ENCODE measurements at regions not wholly inside any gene's neighbourhood (a gene's known extent, or its start where the extent isn't known, plus 50 kb on each side); places are given as distances from the start of the nearest gene placed in this dataset.
"Not testable (repeated sequence)": the region's sequence is repeated elsewhere in the genome, so short reads cannot be mapped to it uniquely, and the experiment has no call there.

DNA sequence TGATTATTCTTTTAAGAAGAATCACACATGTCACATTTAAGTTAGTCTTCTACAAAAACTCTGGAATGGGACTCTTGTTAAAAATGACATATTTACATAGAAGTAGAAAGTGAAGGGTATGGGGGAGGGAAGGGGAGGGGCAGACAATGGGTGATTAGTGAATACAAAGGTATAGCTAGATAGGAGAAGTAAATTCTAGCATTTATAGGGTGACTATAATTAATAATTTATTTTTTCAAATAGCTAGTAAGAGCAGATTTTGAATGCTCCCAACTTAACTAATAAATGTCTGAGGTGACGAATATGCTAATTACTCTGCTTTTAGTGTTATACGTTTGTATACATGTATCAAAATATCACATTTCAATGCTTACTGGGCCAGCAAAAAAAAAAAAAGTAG, 59.4 kb downstream of the BLTP3B start:
- Histone ChIP-seq H3K9me3 (no peaks in the 10 kb centered on the region), H3K4me3 (no peak overlapping the region), H3K4me1 (no peaks in the 10 kb centered on the region), H3K27me3 (no peaks in the 10 kb centered on the region), H3K27ac (replicated peaks in 1 of 4) (no peak overlapping the region), H3K36me3 (peaks cover 5 to 79% (median 60%) of the 10 kb centered on the region in 4 donors)
- 98% methylated on average over 2 of the region's 2 CpGs for WGBS
- intact Hi-C loops (cut with DNase I) = no loop called here
- no peak for DNase-seq (ENCODE audit: extremely low spot score)
- TF ChIP-seq EP300 (IDR thresholded peaks at IDR 0.05) (no peak), POLR2AphosphoS5 (IDR thresholded peaks at IDR 0.05) (no peak), POLR2A (IDR thresholded peaks at IDR 0.05; ENCODE audit: low read depth) (no peak)
- TF ChIP-seq, protein P1, sequence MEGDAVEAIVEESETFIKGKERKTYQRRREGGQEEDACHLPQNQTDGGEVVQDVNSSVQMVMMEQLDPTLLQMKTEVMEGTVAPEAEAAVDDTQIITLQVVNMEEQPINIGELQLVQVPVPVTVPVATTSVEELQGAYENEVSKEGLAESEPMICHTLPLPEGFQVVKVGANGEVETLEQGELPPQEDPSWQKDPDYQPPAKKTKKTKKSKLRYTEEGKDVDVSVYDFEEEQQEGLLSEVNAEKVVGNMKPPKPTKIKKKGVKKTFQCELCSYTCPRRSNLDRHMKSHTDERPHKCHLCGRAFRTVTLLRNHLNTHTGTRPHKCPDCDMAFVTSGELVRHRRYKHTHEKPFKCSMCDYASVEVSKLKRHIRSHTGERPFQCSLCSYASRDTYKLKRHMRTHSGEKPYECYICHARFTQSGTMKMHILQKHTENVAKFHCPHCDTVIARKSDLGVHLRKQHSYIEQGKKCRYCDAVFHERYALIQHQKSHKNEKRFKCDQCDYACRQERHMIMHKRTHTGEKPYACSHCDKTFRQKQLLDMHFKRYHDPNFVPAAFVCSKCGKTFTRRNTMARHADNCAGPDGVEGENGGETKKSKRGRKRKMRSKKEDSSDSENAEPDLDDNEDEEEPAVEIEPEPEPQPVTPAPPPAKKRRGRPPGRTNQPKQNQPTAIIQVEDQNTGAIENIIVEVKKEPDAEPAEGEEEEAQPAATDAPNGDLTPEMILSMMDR (IDR thresholded peaks at IDR 0.05) = no peak

DNA sequence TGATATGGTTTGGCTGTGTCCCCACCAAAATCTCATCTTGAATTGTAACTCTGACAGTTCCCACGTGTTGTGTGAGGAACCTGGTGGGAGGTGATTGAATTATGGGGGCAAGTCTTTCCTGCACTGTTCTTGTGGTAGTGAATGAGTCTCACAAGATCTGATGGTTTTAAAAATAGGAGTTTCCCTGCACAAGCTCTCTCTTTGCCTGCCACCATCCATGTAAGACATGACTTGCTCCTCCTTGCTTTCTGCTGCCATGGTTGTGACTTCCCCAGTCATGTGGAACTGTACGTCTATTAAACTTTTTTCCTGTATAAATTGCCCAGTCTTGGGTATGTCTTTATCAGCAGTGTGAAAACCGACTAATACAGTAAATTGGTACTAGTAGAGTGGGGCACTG, 63.9 kb downstream of the BLTP3B start:
- H3K4me3 ChIP-seq; H3K27ac ChIP-seq (replicated peaks in 1 of 4); intact Hi-C loops (cut with DNase I); H3K4me1 ChIP-seq; H3K9me3 ChIP-seq; H3K27me3 ChIP-seq; DNase-seq (ENCODE audit: extremely low spot score): not testable (repeated sequence)
- H3K36me3 ChIP-seq = peaks cover 3 to 60% (median 49%) of the 10 kb centered on the region in 4 donors
- 96% methylated on average over 3 of the region's 3 CpGs for WGBS

DNA sequence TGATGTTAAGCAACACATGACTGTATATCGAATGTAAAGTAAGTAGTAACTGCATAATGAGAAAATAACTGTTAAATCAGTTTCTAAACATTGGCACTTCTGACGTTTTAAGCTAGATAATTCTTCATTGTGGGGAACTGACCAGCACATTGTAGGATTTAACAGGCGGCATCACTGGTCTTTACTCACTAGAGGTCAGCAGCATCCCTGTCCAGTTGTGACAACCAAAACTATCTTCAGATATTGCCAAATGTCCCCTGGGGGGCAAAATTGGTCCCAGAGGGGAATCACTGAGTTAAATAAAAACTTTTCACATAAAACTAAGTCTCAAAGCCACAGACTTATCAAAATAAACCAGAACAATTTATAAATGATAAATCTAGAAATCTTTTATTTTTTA, 65.3 kb downstream of the BLTP3B start:
- WGBS = 78% methylated on average over 3 of the region's 3 CpGs
- DNase-seq (ENCODE audit: extremely low spot score) = no peak
- H3K36me3 ChIP-seq = peaks cover 0 to 52% (median 36%) of the 10 kb centered on the region in 4 donors
- no peak overlapping the region for H3K27ac ChIP-seq (replicated peaks in 1 of 4)
- intact Hi-C loops (cut with DNase I) = no loop called here
- no peaks in the 10 kb centered on the region for H3K27me3 ChIP-seq
- no peaks in the 10 kb centered on the region for H3K9me3 ChIP-seq
- H3K4me3 ChIP-seq = no peak overlapping the region
- no peaks in the 10 kb centered on the region for H3K4me1 ChIP-seq
- TF ChIP-seq POLR2A (IDR thresholded peaks at IDR 0.05; ENCODE audit: low read depth) = no peak
- TF ChIP-seq, protein P1 (IDR thresholded peaks at IDR 0.05) = peak in 1 of 3 experiments; percentile 17

DNA sequence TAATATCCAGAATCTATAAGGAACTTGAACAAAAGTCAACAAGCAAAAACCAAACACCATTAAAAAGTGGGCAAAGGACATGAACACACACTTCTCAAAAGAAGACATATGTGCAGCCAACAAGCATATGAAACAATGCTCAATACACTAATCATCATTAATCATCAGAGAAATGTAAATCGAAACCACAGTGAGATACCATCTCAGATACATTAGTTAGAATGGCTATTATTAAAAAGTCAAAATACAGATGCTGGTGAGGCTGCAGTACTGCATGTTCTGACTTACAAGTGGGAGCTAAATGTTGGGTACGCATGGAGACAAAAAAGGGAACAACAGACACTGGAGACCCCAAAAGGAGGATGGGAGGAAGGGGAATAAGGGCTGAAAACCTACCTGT, 67.1 kb downstream of the BLTP3B start:
- DNase-seq (ENCODE audit: extremely low spot score) = no peak
- TF ChIP-seq, protein P1 (IDR thresholded peaks at IDR 0.05) = no peak
- TF ChIP-seq POLR2A (IDR thresholded peaks at IDR 0.05; ENCODE audit: low read depth) (no peak), EP300 (IDR thresholded peaks at IDR 0.05) (no peak), POLR2AphosphoS5 (IDR thresholded peaks at IDR 0.05) (no peak)
- no peak overlapping the region for H3K27ac ChIP-seq (replicated peaks in 1 of 4)
- WGBS = 98% methylated on average over 2 of the region's 2 CpGs
- H3K36me3 ChIP-seq = peaks cover 0 to 50% (median 24%) of the 10 kb centered on the region in 4 donors
- no peaks in the 10 kb centered on the region for H3K9me3 ChIP-seq
- no peaks in the 10 kb centered on the region for H3K27me3 ChIP-seq
- intact Hi-C loops (cut with DNase I) = no loop called here
- no peaks in the 10 kb centered on the region for H3K4me1 ChIP-seq
- H3K4me3 ChIP-seq = no peak overlapping the region

DNA sequence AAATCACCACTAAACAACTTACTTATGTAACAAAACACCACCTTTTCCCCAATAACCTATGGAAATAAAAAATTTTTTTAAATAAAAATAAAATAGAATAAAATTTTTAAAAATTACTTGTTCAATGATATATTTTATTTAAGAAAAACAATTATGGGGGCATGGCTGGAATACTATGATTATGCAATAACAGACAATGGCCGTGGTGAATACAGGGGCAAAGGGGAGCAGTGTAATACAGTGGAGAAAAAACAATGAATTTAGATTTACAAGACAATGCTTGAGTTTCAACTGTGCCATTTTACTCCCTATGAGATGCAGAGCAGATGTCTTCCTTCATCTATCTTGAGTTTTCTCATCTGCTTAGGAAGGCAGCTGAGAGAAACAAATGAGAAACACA, 72.9 kb downstream of the BLTP3B start:
- no peak overlapping the region for H3K4me3 ChIP-seq
- DNase-seq (ENCODE audit: extremely low spot score) = no peak
- H3K27ac ChIP-seq (replicated peaks in 1 of 4) = no peak overlapping the region
- WGBS = 97% methylated on average over 1 of the region's 1 CpG
- intact Hi-C loops (cut with DNase I) = no loop called here
- H3K9me3 ChIP-seq = peaks cover 0 to 9% (median 0%) of the 10 kb centered on the region in 4 donors
- no peaks in the 10 kb centered on the region for H3K4me1 ChIP-seq
- H3K36me3 ChIP-seq = peaks cover 14 to 54% (median 39%) of the 10 kb centered on the region in 4 donors
- no peaks in the 10 kb centered on the region for H3K27me3 ChIP-seq
- TF ChIP-seq EP300 (IDR thresholded peaks at IDR 0.05) (no peak), POLR2A (IDR thresholded peaks at IDR 0.05; ENCODE audit: low read depth) (no peak), POLR2AphosphoS5 (IDR thresholded peaks at IDR 0.05) (no peak)
- TF ChIP-seq, protein P1 (IDR thresholded peaks at IDR 0.05) = no peak
